Ovary (tissue), 3 donors: ENCODE measurements at regions not wholly inside any gene's neighbourhood (a gene's known extent, or its start where the extent isn't known, plus 50 kb on each side); places are given as distances from the start of the nearest gene placed in this dataset.

Experiments used
- CTCF ChIP-seq, 3 donors: fragments of 450-650 bp in 2 of 3; fragments of 200-600 bp in 1 of 3; IDR thresholded peaks; one replicate each; pipeline versions ENCODE4 v1.5.1 to v1.8.0; 2016 to 2022; ENCODE audit warnings: antibody characterized with exemption in 3 of 3, mild to moderate bottlenecking in 1 of 3
- POLR2A ChIP-seq: fragments of 450-650 bp; IDR thresholded peaks from one replicate; pipeline ENCODE4 v1.6.1; 2017; ENCODE audit warnings: antibody characterized with exemption, mild to moderate bottlenecking, moderate library complexity
- donor health status: DM: no; HTN: no; CAD: no.

- TF ChIP-seq POLR2A = no peak
- TF ChIP-seq CTCF (IDR thresholded peaks at IDR 0.05) = no peak
Observed at GRCh38 chr5:158381614-158382160, 522.7 kb upstream of the CLINT1 start.
